ENCODE measurements at regions not wholly inside any gene's neighbourhood (a gene's known extent, or its start where the extent isn't known, plus 50 kb on each side); places are given as distances from the start of the nearest gene placed in this dataset.

GRCh38 chr6:81049425-81050042, 702.9 kb downstream of the TENT5A start:
- H3K4me1 ChIP-seq (ENCODE audit: control insufficient read depth in 1 of 2, insufficient read depth in 2 of 2, low read length in 2 of 2): no peaks in the 10 kb centered on the region
- intact Hi-C loops (cut with micrococcal nuclease): no loop called here
- H3K4me1 Mint-ChIP-seq: no peaks in the 10 kb centered on the region
- no peaks in the 10 kb centered on the region for H3K36me3 Mint-ChIP-seq
- H3K36me3 ChIP-seq (replicated peaks in 1 of 2; ENCODE audit: control insufficient read depth in 1 of 2, insufficient read depth in 2 of 2, low read length in 2 of 2): no peaks in the 10 kb centered on the region
- no peak overlapping the region for H2AFZ ChIP-seq (ENCODE audit: insufficient read depth, low read depth, low read length, poor library complexity, severe bottlenecking)
- H3K9ac ChIP-seq (ENCODE audit: insufficient read depth, low read length, poor library complexity, severe bottlenecking): no peak overlapping the region
- no peak overlapping the region for H3K27ac Mint-ChIP-seq
- H3K4me2 ChIP-seq (replicated peaks; ENCODE audit: extremely low read depth, low read length, poor library complexity, severe bottlenecking): no peak overlapping the region
- H3K4me3 ChIP-seq (replicated peaks in 1 of 3; ENCODE audit: low read depth in 2 of 3, low read length in 3 of 3): no peak overlapping the region
- DNase-seq: no peak
- H3K27me3 ChIP-seq (ENCODE audit: control insufficient read depth in 2 of 2, insufficient read depth in 2 of 2, low read length in 2 of 2): no peaks in the 10 kb centered on the region
- H3K4me3 Mint-ChIP-seq: no peak overlapping the region
- peaks cover 0 to 1% (median 0%) of the 10 kb centered on the region in 3 donors for H3K27me3 Mint-ChIP-seq (ENCODE audit: low read depth in 3 of 3)
- no peaks in the 10 kb centered on the region for H3K79me2 ChIP-seq (ENCODE audit: insufficient read depth, low read length)
- H3K9me3 ChIP-seq (replicated peaks in 1 of 2; ENCODE audit: control insufficient read depth in 1 of 2, insufficient read depth in 1 of 2, low read length in 2 of 2): no peaks in the 10 kb centered on the region
- peaks cover 0 to 3% (median 0%) of the 10 kb centered on the region in 7 donors for H3K9me3 Mint-ChIP-seq
- no peaks in the 10 kb centered on the region for H4K20me1 ChIP-seq (ENCODE audit: insufficient read depth, low read length)
- no peak overlapping the region for H3K27ac ChIP-seq (ENCODE audit: low read depth in 1 of 2, low read length in 2 of 2)
- TF ChIP-seq CTCF (IDR thresholded peaks at IDR 0.05): no peak
- 80% methylated on average over 1 of the region's 2 CpGs for WGBS (ENCODE audit: insufficient coverage)

- Histone ChIP-seq H2AFZ (ENCODE audit: insufficient read depth, low read depth, low read length, poor library complexity, severe bottlenecking) (no peak overlapping the region), H3K9ac (ENCODE audit: insufficient read depth, low read length, poor library complexity, severe bottlenecking) (no peak overlapping the region), H3K9me3 (replicated peaks in 1 of 2; ENCODE audit: control insufficient read depth in 1 of 2, insufficient read depth in 1 of 2, low read length in 2 of 2) (peaks cover under 1 to 3% of the 10 kb centered on the region in 2 donors), H3K4me2 (replicated peaks; ENCODE audit: extremely low read depth, low read length, poor library complexity, severe bottlenecking) (no peak overlapping the region), H3K79me2 (ENCODE audit: insufficient read depth, low read length) (no peaks in the 10 kb centered on the region), H3K27ac (ENCODE audit: low read depth in 1 of 2, low read length in 2 of 2) (no peak overlapping the region), H3K36me3 (replicated peaks in 1 of 2; ENCODE audit: control insufficient read depth in 1 of 2, insufficient read depth in 2 of 2, low read length in 2 of 2) (no peaks in the 10 kb centered on the region), H3K4me1 (ENCODE audit: control insufficient read depth in 1 of 2, insufficient read depth in 2 of 2, low read length in 2 of 2) (no peaks in the 10 kb centered on the region), H3K27me3 (ENCODE audit: control insufficient read depth in 2 of 2, insufficient read depth in 2 of 2, low read length in 2 of 2) (no peaks in the 10 kb centered on the region), H4K20me1 (ENCODE audit: insufficient read depth, low read length) (no peaks in the 10 kb centered on the region), H3K4me3 (replicated peaks in 1 of 3; ENCODE audit: low read depth in 2 of 3, low read length in 3 of 3) (no peak overlapping the region)
- Mint-ChIP-seq H3K4me3 (no peak overlapping the region), H3K27ac (no peak overlapping the region), H3K4me1 (no peaks in the 10 kb centered on the region), H3K27me3 (ENCODE audit: low read depth in 3 of 3) (peaks cover 0 to 1% (median 0%) of the 10 kb centered on the region in 3 donors), H3K9me3 (no peaks in the 10 kb centered on the region), H3K36me3 (no peaks in the 10 kb centered on the region)
- WGBS (ENCODE audit: insufficient coverage): no CpG with 5 or more reads among the region's 2 CpGs
- no peak for TF ChIP-seq CTCF (IDR thresholded peaks at IDR 0.05)
- DNase-seq: no peak
- intact Hi-C loops (cut with micrococcal nuclease): no loop called here
Observed at GRCh38 chr6:81031416-81031815, 721.1 kb downstream of the TENT5A start.

Measured in CD14-positive monocyte (primary cell).